GM21723 (cell line): ENCODE measurements at regions not wholly inside any gene's neighbourhood (a gene's known extent, or its start where the extent isn't known, plus 50 kb on each side); places are given as distances from the start of the nearest gene placed in this dataset.
"Not testable (repeated sequence)": the region's sequence is repeated elsewhere in the genome, so short reads cannot be mapped to it uniquely, and the experiment has no call there.

Experiments used
- ATAC-seq: cut with Tn5 transposase; IDR thresholded peaks from one replicate; pipeline ENCODE4 v1.9.1; 2021; ENCODE audit warnings: mild to moderate bottlenecking, moderate library complexity; ENCODE audit not compliant: unreplicated experiment

GRCh38 chr9:7484014-7484413 is 315.6 kb downstream of the DMAC1 start:
- ATAC-seq, result not testable (repeated sequence)

- no peak for ATAC-seq
Observed at GRCh38 chr9:7481570-7481969, 318.0 kb downstream of the DMAC1 start.

DNA sequence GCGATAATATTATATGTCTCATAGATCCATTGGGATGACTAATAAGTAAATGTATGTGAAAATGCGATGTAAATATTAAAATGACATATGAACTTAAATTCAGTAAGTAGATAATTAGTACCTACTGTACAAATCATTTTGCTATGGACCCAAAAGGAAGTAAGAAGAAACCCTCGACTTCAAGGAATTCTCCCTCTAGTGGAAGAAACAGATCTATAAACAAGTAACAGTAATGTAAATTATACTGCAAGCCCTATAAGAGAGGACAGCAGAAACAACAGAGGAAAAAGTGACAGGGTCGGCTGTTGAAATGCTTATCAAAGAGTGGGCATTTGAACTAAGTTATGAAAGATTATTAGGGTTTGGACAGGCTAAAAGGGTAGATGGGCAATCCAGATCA is 320.3 kb downstream of the DMAC1 start:
- ATAC-seq, result no peak

DNA sequence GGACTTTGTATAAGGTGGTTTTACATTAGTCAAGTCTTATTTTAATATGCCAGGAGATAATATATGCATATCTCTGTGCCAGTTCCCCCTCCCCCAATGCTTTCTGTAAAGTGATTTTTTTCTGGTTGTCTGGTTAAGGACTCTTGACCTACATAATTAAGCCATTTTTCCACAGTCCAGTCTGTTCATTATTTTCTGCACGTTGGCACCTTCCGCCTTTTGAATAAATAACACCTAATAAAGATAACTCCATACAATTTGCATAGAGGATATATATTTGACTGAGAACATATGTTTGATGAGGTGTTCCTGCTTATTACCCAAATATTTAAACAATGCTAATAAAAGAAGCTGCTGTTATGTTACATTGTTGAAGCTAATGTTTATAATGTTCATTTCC is 320.9 kb downstream of the DMAC1 start:
- no peak for ATAC-seq

DNA sequence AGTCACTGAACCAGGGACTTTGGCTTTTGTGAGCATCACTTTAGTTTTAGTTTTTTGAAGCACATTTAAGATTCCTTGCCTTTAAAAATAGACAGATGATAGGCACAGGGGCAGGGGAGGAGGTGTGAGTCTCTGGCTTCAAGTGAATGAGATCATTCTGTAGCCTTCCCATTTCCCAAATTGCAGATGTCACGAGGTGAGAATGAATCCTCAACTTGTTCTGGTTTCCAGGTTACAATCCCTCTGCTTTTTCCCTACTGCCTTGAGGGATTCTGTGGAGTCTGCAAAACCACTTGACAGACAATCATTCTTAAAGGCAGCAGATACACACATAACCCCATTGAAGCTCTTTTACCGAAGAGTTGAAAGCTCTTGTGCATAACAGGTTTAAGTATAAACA is 332.4 kb downstream of the DMAC1 start:
- ATAC-seq, result no peak

DNA sequence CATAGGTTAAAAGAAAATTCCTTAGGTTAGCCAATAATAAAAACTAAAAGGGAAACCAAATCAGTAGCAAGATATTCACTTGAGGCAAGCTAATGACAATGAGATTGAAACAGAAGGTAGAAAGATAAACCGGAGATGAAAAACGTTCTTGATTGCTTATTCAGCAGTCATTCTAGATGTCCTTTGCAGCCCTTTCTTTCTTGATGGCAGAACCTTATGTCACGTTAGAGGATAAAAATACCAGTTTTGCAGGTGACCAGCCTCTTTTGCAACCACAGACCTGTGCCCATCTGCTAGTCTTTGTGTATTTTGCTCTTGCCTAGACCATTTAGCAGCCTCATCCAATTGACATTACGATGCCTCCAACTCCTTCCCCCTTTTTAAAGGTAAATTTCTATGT is 337.8 kb downstream of the DMAC1 start:
- ATAC-seq, result no peak

DNA sequence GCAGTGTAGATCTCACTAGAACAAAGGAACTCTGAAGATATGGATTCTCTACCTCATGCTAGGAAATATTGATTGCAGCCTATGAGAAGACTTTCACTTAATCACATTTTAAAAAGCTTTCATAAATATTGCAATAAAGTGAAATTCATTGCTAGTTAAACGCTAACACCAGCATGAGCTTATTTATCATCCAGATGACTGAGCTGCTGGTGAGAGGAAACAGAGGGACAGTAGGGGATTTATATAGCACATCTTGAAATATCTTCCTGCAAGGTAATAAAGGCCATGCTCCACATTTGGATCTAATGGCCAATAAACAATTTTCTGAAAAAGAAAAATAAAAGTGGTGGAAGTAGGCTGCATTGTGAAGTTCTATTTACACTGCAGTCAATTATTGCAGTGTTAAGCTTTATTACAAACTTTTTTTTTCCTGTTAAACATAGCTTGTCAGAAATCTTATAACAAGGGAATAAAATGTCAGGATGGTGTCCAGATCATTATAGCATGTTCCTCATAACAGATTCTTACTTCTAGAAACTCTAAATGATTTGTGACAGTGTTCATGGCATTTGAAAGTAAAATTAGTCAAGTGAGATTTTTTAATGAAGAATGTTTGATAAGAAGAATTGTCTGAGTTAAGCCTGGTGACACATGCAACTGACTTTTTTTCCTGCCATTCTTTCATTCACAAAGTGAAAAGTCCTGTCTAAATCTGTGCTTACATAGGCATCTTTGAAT is 342.6 kb downstream of the DMAC1 start:
- ATAC-seq, result no peak

DNA sequence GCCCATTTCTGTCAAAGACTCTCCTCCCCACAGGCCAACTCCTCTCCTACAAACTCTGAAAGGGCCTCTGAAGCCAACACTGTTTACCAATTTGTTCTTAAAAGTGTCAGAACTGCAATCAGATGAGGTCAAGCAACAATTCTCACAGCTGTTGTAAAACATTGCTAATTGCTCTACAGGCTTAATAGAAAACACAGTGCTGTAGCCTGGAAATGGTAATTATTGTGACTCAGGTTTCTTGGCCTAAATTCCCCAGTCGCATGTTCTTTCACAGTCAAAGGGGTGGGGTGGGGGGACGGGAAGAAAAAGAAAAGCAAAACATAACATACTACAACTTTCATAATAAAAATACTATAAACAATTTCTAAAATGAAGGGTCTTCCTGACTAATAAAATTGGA is 343.2 kb downstream of the DMAC1 start:
- no peak for ATAC-seq

DNA sequence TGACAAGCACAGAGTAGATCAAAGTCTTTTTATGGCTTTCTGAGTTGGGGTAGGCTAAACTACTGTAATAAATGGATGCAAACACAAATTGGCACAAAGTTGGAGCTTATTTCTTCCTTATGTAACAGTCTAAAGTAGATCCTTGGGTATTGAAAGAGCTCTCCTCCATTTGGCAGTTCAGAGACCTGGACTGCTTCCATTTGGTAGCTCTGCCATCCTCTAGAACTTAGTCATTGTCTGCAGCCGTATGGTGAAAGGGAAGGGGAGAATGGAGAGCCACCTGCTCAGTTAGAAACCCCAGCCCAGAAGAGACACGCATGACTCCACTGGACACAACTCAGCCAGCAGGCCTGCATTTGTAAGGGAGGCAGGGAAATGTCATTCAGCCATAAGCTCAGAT is 345.0 kb downstream of the DMAC1 start:
- no peak for ATAC-seq

DNA sequence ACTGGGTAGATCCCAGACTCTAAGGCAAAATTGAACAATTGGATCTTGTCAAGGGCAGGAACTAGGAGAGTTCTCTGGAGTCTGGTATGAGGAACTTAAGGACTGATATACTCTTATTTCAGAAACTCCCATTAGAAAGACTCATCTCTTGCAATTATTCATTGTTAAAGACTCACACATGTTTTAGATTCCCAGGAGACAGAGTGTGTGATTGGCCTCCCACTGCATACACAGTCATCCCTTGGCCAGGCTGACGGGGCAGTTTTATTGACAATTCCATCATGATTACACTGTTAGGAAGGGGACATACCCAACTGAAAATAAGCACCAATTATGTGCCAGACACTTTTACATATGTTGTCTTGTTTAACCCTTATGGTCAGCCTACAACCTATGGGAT is 347.2 kb downstream of the DMAC1 start:
- ATAC-seq, result no peak

DNA sequence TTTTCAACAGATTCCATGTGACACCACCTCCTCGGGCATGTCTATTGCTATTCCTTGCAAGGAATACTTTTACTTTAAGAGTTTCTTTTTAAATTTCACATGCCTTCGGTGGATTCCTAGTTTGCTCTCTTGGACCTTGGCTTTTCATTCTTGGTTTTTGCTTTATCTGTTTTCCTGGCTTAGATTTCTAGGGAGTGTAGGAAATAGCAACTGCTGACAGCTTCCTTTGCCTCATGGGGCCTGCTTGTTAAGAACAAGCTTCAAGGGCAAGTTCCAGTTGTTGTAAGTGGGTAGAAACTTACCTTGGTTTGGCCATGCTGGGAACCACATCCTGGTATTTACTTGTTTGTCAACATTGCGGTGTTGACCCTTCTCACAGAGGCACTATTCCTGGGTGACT is 348.5 kb downstream of the DMAC1 start:
- ATAC-seq, result no peak

DNA sequence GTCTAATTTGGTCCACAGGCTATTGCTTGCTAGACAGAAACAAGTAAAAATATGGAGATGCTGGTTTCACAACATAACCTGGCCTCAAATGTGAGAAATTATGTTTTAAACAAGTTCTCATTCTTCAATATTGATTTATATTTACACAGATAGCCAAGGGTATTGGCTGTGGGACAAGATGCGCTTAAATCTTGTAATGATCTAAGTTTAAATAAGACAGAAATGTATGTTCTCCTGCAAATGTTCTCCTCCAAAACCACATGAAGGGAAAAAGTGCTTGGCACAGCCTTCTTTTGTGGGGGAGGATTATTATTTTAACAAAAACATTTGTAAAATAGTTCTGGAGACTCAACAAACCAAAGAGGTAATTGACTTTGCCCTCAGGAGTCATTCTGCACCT is 356.0 kb downstream of the DMAC1 start:
- no peak for ATAC-seq

- ATAC-seq, result no peak
Observed at GRCh38 chr9:7439355-7439995, 360.1 kb downstream of the DMAC1 start.

GRCh38 chr9:7436754-7437153 is 362.8 kb downstream of the DMAC1 start:
- no peak for ATAC-seq

DNA sequence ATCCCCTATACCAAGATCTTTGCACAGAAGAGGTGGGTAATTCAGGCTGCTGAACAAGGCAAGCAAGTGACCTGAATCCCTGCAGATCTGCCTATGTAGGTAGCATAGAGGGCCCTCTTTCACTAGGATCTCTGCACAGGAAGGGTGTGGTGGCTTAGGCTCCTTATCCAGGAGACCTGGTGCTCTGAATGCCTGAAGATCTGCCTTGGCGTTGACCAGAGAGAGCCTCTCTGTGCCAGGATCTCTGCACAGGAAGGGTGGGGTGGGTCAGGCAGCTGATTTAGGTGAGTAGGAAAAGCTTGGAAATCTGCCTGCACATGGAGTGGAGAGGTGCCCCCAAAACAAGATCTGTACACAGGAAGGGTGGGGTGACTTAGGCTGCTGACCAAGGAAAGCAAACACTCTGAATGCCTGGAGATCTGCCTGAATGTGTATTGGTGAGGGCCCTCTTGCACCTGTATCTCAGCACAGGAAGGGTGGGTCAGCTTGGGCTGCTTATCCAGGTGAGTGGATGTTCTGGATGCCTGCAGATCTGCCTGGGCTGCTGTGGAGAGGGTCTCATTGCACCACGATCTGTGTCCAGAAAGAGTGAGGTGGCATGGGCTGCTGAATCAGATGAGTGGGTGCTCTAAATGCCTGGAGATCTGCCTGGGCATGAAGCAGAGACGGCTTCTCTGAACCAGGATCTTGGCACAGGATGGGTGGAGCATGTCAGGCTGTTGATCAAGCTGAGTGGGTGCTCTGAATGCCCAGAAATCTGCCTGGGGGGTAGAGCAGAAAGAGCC is 365.9 kb downstream of the DMAC1 start:
- ATAC-seq, result no peak

DNA sequence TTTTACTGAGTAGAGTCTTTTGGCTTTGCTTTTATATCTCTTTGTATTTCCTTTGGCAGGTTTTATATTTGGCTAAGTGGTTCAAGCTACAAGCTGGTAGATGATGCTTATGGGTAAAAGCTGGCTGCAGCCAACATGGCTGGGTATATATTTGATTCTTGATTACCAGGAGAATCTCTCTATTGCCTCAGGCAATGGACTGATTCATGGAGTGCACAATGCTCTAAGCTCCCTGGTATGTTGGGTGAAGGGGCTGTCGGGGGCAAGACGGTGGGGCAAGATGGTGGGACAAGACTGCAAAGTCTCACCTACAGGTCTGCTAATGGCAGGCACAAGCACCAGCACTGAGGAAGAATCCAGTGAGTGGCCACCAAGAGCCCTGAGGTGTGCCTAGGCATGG is 366.6 kb downstream of the DMAC1 start:
- no peak for ATAC-seq

GRCh38 chr9:7417397-7417796 is 382.2 kb downstream of the DMAC1 start:
- not testable (repeated sequence) for ATAC-seq

- ATAC-seq, result no peak
Observed at GRCh38 chr9:7415836-7416235, 383.7 kb downstream of the DMAC1 start.

DNA sequence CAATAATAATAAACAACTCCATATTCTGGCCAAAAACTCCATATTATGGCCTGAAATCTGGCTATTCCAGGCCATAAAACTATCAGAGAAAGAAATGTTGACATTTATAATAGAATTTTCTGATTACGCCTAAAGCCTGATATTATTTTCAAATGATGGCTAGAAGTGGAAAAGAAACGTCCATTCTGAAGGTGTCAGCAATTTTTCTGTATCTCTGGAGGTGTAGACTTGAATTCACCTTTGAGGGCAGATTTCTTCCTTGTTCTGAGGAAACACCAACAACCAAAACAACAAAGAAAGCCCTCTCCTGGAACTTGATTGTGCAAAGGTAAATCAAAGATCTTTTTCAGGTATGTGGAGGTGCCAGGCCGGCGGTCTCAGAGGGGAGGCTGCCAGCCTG is 390.7 kb downstream of the DMAC1 start:
- ATAC-seq, result no peak

- ATAC-seq, result no peak
Observed at GRCh38 chr9:7407246-7407645, 392.3 kb downstream of the DMAC1 start.

- ATAC-seq, result peak; percentile 65
Observed at GRCh38 chr9:7405924-7406604, 393.5 kb downstream of the DMAC1 start.
